CD4-positive, alpha-beta T cell treated with Interleukin-6 for 4 hours (primary cell): ENCODE measurements at regions not wholly inside any gene's neighbourhood (a gene's known extent, or its start where the extent isn't known, plus 50 kb on each side); places are given as distances from the start of the nearest gene placed in this dataset.

Experiments
- DNase-seq: peaks from one replicate; pipeline ENCODE4 v3.0.0-alpha.2; 2020; ENCODE audit warnings: mixed read lengths

GRCh38 chr6:56766139-56766805 lies 123.6 kb upstream of the DST start:
- DNase-seq, result no peak

DNA sequence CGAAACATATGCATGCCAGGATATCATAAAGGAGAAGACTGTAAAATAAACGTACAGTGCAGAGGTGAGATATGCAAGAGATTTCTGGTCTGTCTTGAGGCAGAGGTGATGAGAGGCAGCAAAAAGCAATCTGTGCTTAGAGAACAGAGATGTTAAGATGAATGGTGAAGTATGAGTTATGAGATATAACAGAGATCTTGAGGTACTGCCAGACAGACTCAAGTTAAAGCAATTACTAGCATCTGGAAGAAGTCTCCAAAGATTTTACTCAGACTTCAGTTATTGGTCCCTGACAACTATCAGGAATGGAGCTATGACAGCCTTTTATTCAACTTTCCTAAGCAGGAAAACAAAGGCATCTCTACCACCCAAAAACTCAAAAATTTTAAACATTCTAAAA lies 122.8 kb upstream of the DST start:
- DNase-seq, result no peak

GRCh38 chr6:56764081-56764566 lies 121.4 kb upstream of the DST start:
- DNase-seq, result no peak

DNA sequence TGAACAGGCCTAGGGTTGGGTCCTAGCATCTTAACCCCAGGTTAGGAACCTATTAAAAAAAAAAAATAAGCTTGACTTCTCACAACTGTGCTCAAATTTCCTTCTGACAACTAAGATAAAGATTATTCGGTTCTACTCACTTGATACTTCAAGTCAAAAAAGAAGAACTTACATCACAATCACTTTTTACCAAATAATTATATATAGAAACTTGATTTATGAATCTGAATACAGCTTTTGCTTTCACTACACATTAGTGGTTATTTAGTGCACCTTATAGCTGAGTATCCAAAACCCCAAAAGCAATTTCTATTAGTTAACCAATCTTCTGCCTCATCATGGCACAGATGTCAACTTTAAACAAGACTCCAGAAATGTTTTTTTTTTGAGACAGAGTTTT lies 119.0 kb upstream of the DST start:
- no peak for DNase-seq

GRCh38 chr6:56760842-56761241 lies 118.2 kb upstream of the DST start:
- DNase-seq, result no peak

GRCh38 chr6:56759521-56759920 lies 116.8 kb upstream of the DST start:
- no peak for DNase-seq

DNA sequence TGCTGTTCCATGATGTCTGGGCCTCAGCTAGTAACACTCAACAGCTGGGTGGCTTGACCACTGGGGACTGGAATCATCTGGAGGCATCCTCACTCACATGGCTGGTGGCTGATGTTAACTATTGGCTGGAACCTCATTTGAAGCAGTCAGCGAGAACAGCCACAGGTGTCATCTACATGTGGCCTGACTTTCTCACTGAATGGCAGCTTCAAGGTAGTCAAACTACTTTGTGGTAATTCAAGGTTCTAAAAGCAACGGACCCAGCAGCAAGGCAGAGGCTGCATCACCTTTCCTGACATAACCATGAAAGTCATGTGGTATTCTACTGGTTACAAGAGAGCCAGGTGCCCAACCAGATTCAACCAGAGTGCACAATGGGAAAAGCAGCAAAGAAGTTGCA lies 115.9 kb upstream of the DST start:
- DNase-seq, result no peak

DNA sequence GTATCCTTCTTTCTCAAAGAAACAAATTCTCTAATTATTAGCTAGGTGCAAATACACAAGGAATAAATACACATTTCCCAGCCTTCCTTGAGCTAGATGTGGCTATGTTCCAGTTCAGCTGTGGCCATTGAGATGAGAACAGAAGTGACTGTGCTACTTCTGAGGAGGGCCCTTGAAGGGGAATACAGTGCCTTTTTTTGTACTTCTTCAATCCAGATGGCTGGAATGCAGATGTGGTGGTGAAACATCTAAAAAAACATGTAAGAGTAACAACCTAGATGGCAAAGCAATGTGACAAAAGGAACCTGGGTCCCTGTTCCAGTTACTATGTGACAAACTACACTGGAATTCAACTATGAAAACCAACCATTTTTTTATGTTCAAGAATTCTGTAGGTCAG lies 115.4 kb upstream of the DST start:
- no peak for DNase-seq

GRCh38 chr6:56757588-56757984 lies 114.9 kb upstream of the DST start:
- DNase-seq, result no peak

DNA sequence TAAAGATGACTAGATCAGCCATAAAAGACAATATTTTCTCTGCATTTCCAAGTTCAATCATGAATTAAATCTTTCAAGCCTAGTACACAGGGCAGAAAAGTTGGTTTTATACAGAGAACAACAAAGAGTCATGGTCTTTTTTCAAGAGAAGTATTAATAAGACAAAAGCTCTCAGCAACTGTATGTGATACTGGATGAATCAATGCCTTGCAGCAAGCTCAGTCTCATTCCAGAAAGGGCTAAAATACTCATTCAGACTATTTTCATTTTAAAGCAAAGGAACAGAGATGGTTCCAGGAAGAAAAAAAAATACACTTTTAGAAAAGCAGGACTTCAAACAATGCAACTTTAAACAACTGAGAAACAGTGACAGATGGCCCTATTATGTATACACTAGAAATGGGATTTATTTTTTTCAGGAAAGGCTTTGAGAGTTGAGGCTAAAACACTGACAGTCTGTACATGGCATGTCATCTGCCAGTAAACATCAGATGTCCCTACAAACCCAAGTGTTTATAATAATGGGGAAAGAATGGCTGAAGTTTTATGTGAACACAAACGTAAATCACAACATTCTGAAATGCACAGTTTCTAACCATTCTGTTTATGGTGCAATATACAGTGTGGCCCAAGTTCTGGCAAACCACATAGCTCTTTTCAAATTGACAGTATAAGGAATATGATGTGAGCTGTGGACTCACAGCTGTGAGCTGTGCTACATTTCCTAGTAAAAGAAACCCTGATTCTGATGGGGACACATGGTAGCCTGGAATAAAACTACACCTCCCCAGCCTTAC lies 114.3 kb upstream of the DST start:
- DNase-seq, result no peak

GRCh38 chr6:56756219-56756789 lies 113.6 kb upstream of the DST start:
- no peak for DNase-seq

GRCh38 chr6:56755040-56755439 lies 112.4 kb upstream of the DST start:
- no peak for DNase-seq

DNA sequence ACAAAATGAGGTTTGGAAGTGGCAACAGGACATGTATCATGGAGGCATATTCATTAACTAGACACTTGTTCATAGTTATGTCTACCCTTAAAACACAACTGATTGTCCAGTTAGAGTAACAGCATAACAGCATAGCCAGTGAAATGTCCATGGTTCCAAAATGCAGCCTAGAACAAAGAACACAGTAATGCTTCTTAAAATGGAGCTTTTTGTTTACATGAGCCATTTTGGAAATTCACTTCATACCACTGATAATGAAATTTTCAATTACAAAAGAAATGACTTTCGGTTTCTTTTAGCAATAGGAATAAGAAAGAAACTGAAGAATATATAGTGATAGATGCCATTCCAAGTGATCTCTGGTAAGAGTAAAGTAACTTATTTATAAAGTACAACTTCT lies 111.1 kb upstream of the DST start:
- no peak for DNase-seq

GRCh38 chr6:56752534-56752933 lies 109.8 kb upstream of the DST start:
- no peak for DNase-seq

DNA sequence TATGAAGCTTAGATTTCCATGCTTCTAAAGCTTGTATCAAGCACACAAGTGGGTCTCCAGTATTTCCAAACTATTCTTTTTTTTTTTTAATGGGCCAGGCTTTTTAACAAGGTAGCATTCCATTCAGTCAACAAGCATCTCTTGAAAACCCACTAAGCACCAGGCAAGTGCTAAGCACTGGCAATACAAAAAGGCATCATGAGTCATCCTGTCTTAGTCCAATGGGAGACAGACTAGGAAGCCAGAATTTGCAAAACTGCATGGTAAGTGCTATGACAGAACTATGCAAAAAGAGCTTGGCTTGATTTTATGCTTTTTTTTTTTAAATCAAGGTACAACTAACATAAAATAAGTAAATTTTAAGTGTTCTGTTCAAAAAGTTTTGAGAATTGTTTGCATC lies 109.3 kb upstream of the DST start:
- no peak for DNase-seq

DNA sequence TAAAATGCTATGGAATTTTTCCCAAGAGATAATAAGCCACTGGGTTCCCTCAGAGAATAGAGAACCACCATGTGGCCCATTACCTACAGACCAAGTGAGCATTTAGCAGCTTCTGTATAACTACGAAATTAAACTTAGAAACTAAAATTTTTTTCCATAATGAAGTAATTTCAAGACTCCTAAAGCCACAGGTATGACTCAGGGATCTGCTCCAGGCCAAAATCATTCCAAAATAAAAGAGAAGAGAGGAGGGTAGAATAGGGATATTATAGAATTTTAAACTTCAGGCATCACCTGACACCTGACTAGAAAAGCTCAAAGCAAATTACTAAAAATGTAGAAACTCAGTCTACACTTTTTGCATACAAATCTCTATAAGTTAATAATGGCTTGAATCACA lies 108.9 kb upstream of the DST start:
- no peak for DNase-seq

GRCh38 chr6:56750686-56751085 lies 108.0 kb upstream of the DST start:
- no peak for DNase-seq

GRCh38 chr6:56749632-56750151 lies 107.0 kb upstream of the DST start:
- DNase-seq, result no peak

DNA sequence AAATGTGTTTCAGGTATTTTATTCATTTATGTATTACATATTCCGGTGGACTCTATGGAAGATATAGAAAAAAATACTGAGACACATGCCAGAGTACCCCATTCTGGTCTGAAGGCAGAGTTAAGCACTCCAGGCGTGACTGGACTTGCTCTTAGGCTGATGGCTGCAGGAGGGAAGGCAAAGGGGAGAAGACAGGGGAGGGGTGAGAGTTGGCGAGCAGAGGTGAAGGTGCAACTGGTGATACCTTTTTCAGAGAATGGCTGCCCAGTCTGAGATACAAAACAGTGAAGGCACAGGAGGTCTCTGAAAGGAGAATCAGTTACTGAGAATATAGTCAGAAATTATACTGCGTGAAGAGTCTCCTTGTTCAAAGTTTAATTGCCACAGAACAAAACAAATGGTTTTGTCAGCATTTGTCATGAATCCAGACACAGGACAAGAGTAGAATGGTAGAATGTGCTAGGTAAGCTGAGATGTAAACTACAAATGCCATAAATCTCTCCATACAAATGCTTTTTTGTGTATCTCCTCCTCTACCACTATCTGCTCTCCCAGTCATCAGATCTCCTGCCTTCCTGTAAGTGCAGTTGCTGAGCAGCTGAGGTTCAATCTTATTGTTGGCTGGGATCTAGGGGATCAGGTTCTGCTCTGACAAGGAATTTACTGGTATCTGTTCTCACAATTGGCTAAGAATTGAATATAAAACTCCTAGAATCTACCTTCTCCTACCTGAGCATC lies 104.2 kb upstream of the DST start:
- no peak for DNase-seq

- no peak for DNase-seq
Measured at GRCh38 chr6:56745971-56746370, 103.3 kb upstream of the DST start.

GRCh38 chr6:56745081-56745480 lies 102.4 kb upstream of the DST start:
- no peak for DNase-seq

- no peak for DNase-seq
Measured at GRCh38 chr6:56744528-56744927, 101.8 kb upstream of the DST start.

DNA sequence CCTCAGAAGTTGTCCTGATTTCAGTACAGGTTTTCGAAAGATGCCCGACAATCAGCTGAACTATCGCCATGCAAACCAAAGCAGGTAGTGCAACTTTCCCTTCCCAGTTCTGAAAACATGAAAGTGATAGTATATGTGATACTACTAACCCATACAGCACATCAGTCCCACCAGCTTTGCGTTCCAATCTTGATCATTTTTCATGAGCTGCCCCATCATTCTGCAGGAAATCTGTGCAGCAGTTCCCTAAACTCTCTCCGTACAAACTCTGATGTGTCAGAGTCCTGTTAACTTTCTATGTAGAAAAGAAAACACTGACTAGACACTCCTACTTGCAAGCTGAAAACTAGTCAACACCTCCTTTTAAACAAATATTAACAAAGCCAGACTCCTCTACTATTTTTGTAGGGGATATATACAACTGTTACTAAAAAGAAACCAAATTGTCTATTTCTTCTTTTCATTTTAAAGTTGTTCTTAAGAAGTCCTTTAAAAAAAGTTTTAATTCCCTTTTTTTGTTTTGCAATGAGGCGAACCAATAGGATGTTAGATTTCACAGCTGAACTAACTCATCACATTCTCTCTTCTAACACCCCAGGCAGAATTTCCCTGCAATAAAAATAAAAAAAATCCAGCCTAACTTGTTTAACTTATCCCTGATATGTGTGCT lies 99.6 kb upstream of the DST start:
- DNase-seq, result no peak
